Neural crest cell (in vitro differentiated cells): ENCODE measurements at regions not wholly inside any gene's neighbourhood (a gene's known extent, or its start where the extent isn't known, plus 50 kb on each side); places are given as distances from the start of the nearest gene placed in this dataset.
"Not testable (repeated sequence)": the region's sequence is repeated elsewhere in the genome, so short reads cannot be mapped to it uniquely, and the experiment has no call there.

Experiments used
- DNase-seq: peaks from one replicate; pipeline ENCODE4 v3.0.0; 2021; ENCODE audit warnings: low read depth, mixed read lengths, low spot score
- H3K27ac Mint-ChIP-seq: one replicate; pipeline ENCODE4 v1.8.0; 2021; ENCODE audit warnings: mild to moderate bottlenecking, mixed read lengths; ENCODE audit not compliant: unreplicated experiment
- H3K27me3 Mint-ChIP-seq: 2 replicates; pipeline ENCODE4 v1.8.0; 2021; ENCODE audit warnings: low read depth, mild to moderate bottlenecking, mixed read lengths
- H3K36me3 Mint-ChIP-seq: 2 replicates; pipeline ENCODE4 v1.8.0; 2021; ENCODE audit warnings: low read depth, mild to moderate bottlenecking, mixed read lengths
- H3K4me1 Mint-ChIP-seq: 2 replicates; pipeline ENCODE4 v1.8.0; 2021; ENCODE audit warnings: mixed read lengths
- H3K4me3 Mint-ChIP-seq: one replicate; pipeline ENCODE4 v1.8.0; 2021; ENCODE audit warnings: mild to moderate bottlenecking, mixed read lengths
- H3K9me3 Mint-ChIP-seq: 2 replicates; pipeline ENCODE4 v1.8.0; 2021; ENCODE audit warnings: mixed read lengths
- CTCF ChIP-seq: fragments of 200-600 bp; sonication (generic); conservative IDR thresholded peaks from 2 replicates; pipeline ENCODE4 v1.5.0; 2021; ENCODE audit warnings: antibody characterized with exemption, mild to moderate bottlenecking

GRCh38 chr17:63019138-63019873 is 53.3 kb downstream of the TANC2 start:
- Mint-ChIP-seq H3K36me3 (peaks cover 13% of the 10 kb centered on the region), H3K27ac (no peak overlapping the region), H3K27me3 (no peaks in the 10 kb centered on the region), H3K4me1 (no peaks in the 10 kb centered on the region), H3K9me3 (peaks cover 12% of the 10 kb centered on the region), H3K4me3 (no peak overlapping the region)
- TF ChIP-seq CTCF, result no peak
- no peak for DNase-seq

GRCh38 chr17:63022567-63022966 is 56.5 kb downstream of the TANC2 start:
- Mint-ChIP-seq H3K36me3 (peaks cover 8% of the 10 kb centered on the region), H3K4me1 (no peaks in the 10 kb centered on the region), H3K27ac (no peak overlapping the region), H3K27me3 (no peaks in the 10 kb centered on the region), H3K9me3 (peaks cover 8% of the 10 kb centered on the region), H3K4me3 (no peak overlapping the region)
- no peak for TF ChIP-seq CTCF
- DNase-seq, result no peak

GRCh38 chr17:63023049-63023448 is 57.0 kb downstream of the TANC2 start:
- Mint-ChIP-seq H3K9me3 (peaks cover 8% of the 10 kb centered on the region), H3K4me1 (no peaks in the 10 kb centered on the region), H3K27ac (no peak overlapping the region), H3K36me3 (peaks cover 8% of the 10 kb centered on the region), H3K27me3 (no peaks in the 10 kb centered on the region), H3K4me3 (no peak overlapping the region)
- TF ChIP-seq CTCF, result no peak
- no peak for DNase-seq

- Mint-ChIP-seq H3K4me1 (no peaks in the 10 kb centered on the region), H3K9me3 (peaks cover 8% of the 10 kb centered on the region), H3K27ac (no peak overlapping the region), H3K4me3 (no peak overlapping the region), H3K36me3 (peaks cover 8% of the 10 kb centered on the region), H3K27me3 (no peaks in the 10 kb centered on the region)
- DNase-seq, result no peak
- TF ChIP-seq CTCF, result no peak
Observed at GRCh38 chr17:63024201-63024600, 58.2 kb downstream of the TANC2 start.

GRCh38 chr17:63024716-63025115 is 58.7 kb downstream of the TANC2 start:
- Mint-ChIP-seq H3K27me3 (no peaks in the 10 kb centered on the region), H3K9me3 (peaks cover 8% of the 10 kb centered on the region), H3K4me3 (no peak overlapping the region), H3K36me3 (peaks cover 8% of the 10 kb centered on the region), H3K4me1 (no peaks in the 10 kb centered on the region), H3K27ac (no peak overlapping the region)
- no peak for TF ChIP-seq CTCF
- DNase-seq, result no peak

- not testable (repeated sequence) for H3K27ac Mint-ChIP-seq, H3K36me3 Mint-ChIP-seq, H3K4me3 Mint-ChIP-seq, DNase-seq, H3K4me1 Mint-ChIP-seq, H3K9me3 Mint-ChIP-seq, H3K27me3 Mint-ChIP-seq
Observed at GRCh38 chr17:63025637-63026036, 59.6 kb downstream of the TANC2 start.
